Subcutaneous abdominal adipose tissue (tissue), 5 donors: ENCODE measurements at regions not wholly inside any gene's neighbourhood (a gene's known extent, or its start where the extent isn't known, plus 50 kb on each side); places are given as distances from the start of the nearest gene placed in this dataset.
"Not testable (repeated sequence)": the region's sequence is repeated elsewhere in the genome, so short reads cannot be mapped to it uniquely, and the experiment has no call there.

ENCODE experiments used
- H3K27ac ChIP-seq: one replicate; pipeline ENCODE4 v1.7.0; 2013; ENCODE audit warnings: low read depth, mild to moderate bottlenecking, inconsistent platforms, low read length, moderate library complexity
- H3K27me3 ChIP-seq, 5 donors: one replicate each; pipeline ENCODE4 v1.7.0; 2013; ENCODE audit warnings: low read length in 5 of 5, inconsistent platforms in 1 of 5; ENCODE audit not compliant: control insufficient read depth in 5 of 5, insufficient read depth in 4 of 5
- H3K36me3 ChIP-seq, 5 donors: one replicate each; pipeline ENCODE4 v1.7.0; 2013; ENCODE audit warnings: low read length in 5 of 5; ENCODE audit not compliant: control insufficient read depth in 5 of 5, insufficient read depth in 5 of 5
- H3K4me1 ChIP-seq, 5 donors: one replicate each; pipeline ENCODE4 v1.7.0; 2013; ENCODE audit warnings: low read length in 5 of 5, mild to moderate bottlenecking in 3 of 5, moderate library complexity in 1 of 5; ENCODE audit not compliant: control insufficient read depth in 5 of 5, insufficient read depth in 5 of 5
- H3K4me3 ChIP-seq, 5 donors: one replicate each; pipeline ENCODE4 v1.7.0; 2013; ENCODE audit warnings: low read length in 5 of 5, low read depth in 1 of 5
- H3K9ac ChIP-seq, 5 donors: one replicate each; pipeline ENCODE4 v1.7.0; 2013; ENCODE audit warnings: low read length in 5 of 5, mild to moderate bottlenecking in 4 of 5, moderate library complexity in 3 of 5
- H3K9me3 ChIP-seq, 5 donors: one replicate each; pipeline ENCODE4 v1.7.0; 2013; ENCODE audit warnings: low read length in 5 of 5; ENCODE audit not compliant: control insufficient read depth in 5 of 5
- donor health status: healthy.
- donor health status: healthy.
- donor health status: healthy.
- donor health status: healthy.
- donor health status: healthy.

DNA sequence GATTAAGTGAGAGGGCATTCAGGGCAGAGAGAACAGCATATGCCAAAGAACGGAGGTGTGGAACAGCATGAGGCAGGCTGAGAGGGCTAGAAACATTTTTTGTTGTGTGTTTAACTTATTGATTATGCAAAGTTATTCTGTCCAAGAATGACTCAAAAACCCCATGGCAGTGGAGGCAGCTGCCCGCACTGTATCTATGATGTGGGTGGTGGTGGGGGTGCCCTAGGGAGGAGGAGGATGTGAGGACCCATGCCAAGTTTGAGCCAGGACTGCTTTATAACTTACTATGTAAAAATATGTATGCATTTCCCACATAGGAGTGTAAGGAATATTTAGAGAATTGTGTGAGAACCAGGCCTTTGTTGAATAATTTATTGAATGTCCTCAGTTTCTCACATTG is 85.4 kb upstream of the GNAZ start:
- no peak overlapping the region for H3K9ac ChIP-seq
- peaks cover 2 to 19% (median 12%) of the 10 kb centered on the region in 5 donors for H3K9me3 ChIP-seq
- no peak overlapping the region for H3K27ac ChIP-seq
- no peaks in the 10 kb centered on the region for H3K4me1 ChIP-seq
- no peak overlapping the region for H3K4me3 ChIP-seq
- H3K27me3 ChIP-seq, result peaks cover 0 to 7% (median 3%) of the 10 kb centered on the region in 5 donors
- no peaks in the 10 kb centered on the region for H3K36me3 ChIP-seq

DNA sequence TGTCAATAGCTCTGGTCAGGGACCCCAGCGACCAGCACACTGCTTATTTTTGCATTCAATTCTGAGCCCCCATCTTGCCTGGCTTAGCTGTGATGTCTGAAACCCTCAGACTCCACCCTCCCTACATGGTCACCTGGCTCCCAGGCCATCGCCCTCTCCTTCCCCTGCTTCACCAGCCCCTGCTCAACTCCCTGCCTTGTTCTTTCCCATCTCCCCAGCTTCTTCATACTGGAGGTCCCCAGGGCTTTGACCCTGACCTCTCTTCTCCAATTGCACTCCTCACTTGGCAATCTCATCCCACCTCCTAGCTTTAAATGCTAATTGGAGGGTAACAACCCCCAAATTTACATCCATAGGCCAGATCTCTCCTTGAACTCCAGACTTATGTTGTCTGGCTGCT is 84.3 kb upstream of the GNAZ start:
- no peak overlapping the region for H3K27ac ChIP-seq
- H3K36me3 ChIP-seq, result no peaks in the 10 kb centered on the region
- no peaks in the 10 kb centered on the region for H3K4me1 ChIP-seq
- peaks cover 2 to 9% (median 3%) of the 10 kb centered on the region in 5 donors for H3K9me3 ChIP-seq
- H3K27me3 ChIP-seq, result peaks cover 0 to 7% (median 3%) of the 10 kb centered on the region in 5 donors
- H3K4me3 ChIP-seq, result no peak overlapping the region
- no peak overlapping the region for H3K9ac ChIP-seq

DNA sequence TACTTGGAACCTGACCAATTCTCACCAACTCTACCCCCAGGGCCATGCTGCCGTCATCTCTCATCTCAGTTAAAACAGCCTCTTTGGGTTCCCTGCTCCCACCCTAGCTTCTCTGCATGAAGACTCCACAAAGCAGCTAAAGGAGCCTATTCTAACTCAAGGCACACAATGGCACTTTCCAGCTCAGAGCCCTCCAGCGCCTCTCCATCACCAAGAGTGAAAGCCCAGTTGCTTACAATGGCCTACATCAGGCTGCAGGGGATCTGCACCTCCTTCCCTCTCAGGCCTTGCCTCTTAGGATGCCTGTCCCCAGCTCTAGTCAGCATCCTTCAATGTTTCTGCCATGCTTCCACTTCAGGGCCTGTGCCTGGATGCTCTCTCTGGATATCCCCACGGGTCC is 83.7 kb upstream of the GNAZ start:
- Histone ChIP-seq H3K9ac (no peak overlapping the region), H3K9me3 (peaks cover 0 to 7% (median 3%) of the 10 kb centered on the region in 5 donors), H3K27ac (no peak overlapping the region), H3K4me1 (no peaks in the 10 kb centered on the region), H3K36me3 (no peaks in the 10 kb centered on the region), H3K4me3 (no peak overlapping the region), H3K27me3 (peaks cover 0 to 7% (median 3%) of the 10 kb centered on the region in 5 donors)

DNA sequence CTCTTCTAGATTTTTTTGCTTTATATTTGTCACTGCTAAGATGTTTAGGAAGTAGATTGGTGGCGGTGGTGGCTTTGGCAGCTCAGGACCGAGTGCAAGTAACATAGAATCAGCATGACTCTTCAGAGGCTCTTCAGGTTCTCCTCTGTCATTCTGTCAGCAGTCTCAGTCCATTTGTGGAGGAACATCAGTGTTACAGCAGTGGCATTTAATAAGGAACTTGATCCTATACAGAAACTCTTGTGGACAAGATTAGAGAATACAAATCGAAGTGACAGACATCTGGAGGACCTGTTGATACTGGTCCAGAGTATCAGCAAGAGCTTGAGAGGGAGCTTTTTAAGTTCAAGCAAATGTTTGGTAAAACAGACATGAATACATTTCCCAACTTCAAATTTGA is 82.2 kb upstream of the GNAZ start:
- no peak overlapping the region for H3K9ac ChIP-seq
- no peak overlapping the region for H3K4me3 ChIP-seq
- H3K9me3 ChIP-seq, result no peaks in the 10 kb centered on the region
- H3K36me3 ChIP-seq, result no peaks in the 10 kb centered on the region
- no peaks in the 10 kb centered on the region for H3K4me1 ChIP-seq
- H3K27ac ChIP-seq, result no peak overlapping the region
- H3K27me3 ChIP-seq, result peaks cover 0 to 7% (median 4%) of the 10 kb centered on the region in 5 donors

DNA sequence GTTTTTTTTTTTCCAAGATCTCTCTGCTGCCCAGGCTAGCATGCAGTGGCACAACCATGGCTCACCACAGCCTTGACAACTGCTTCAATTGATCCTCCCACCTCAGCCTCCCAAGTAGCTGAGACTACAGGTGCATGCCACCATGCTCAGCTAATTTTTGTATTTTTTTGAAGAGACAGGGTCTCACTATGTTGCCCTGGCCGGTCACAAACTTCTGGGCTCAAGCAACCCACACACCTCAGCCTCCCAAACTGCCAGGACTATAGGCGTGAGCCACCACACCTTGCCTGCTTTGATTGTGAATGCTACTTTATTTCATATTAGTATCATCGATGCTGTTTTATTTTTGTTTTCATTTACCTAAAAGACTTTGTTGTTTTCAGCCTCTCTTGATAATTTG is 81.5 kb upstream of the GNAZ start:
- no peak overlapping the region for H3K27ac ChIP-seq
- no peaks in the 10 kb centered on the region for H3K9me3 ChIP-seq
- H3K4me1 ChIP-seq, result no peaks in the 10 kb centered on the region
- H3K4me3 ChIP-seq, result no peak overlapping the region
- H3K9ac ChIP-seq, result no peak overlapping the region
- H3K36me3 ChIP-seq, result no peaks in the 10 kb centered on the region
- peaks cover 0 to 7% (median 5%) of the 10 kb centered on the region in 5 donors for H3K27me3 ChIP-seq

DNA sequence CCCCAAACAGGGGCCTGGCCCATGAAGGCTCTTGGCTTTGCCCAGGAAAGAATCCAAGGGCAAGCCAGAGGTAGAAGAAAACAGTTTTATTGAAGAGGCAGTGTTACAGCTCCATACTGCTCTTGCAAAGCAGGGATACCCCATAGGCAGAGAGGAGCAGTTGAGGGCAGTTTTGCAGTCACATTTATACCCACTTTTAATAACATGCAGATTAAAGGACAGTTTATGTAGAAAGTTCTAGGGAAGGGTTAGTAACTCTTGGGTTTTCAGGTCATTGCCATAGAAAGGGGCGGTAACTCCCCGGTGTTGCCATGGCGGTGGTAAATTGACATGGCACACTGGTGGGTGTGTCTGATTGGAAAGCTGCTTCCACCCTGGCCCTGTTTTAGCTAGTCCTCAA is 80.5 kb upstream of the GNAZ start:
- no peaks in the 10 kb centered on the region for H3K4me1 ChIP-seq

DNA sequence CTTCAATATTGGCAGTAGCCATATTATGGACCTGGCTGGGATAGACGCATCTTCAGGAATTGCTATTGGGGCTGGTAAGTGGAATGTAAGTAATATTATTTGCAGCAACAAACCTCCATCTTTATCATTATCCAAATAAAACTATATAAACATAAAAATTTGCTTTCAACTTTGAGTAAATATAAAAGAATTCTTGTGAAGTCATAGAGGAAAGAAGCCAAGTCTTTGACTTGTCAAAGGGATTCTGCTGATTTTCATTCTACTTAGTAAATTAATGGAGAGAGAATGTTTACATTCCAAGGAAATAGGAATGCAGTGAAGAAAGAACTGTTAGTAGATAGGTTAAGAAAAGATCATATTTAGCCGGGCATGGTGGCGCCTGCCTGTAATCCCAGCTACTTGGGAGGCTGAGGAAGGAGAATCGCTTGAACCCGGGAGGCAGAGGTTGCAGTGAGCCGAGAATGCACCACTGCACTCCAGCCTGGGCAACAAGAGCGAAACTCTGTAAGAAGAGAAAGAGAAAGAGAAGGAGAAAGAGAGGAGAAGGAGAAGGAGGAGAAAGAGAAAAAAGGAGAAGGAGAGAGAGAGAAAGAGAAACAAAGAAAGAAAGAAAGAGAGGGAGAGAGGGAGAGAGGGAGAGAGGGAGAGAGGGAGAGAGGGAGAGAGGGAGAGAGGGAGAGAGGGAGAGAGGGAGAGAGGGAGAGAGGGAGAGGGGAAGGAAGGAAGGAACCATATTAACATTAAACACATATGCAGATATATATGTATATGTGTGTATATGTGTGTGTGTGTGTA is 79.4 kb upstream of the GNAZ start:
- not testable (repeated sequence) for H3K4me3 ChIP-seq, H3K27me3 ChIP-seq, H3K9ac ChIP-seq, H3K4me1 ChIP-seq, H3K36me3 ChIP-seq, H3K27ac ChIP-seq, H3K9me3 ChIP-seq

More for the DNA sequence above, 80.5 kb upstream of the GNAZ start:
- Histone ChIP-seq H3K27ac (no peak overlapping the region), H3K9ac (no peak overlapping the region), H3K36me3 (no peaks in the 10 kb centered on the region), H3K9me3 (no peaks in the 10 kb centered on the region), H3K27me3 (peaks cover 0 to 7% (median 5%) of the 10 kb centered on the region in 5 donors), H3K4me3 (no peak overlapping the region)

DNA sequence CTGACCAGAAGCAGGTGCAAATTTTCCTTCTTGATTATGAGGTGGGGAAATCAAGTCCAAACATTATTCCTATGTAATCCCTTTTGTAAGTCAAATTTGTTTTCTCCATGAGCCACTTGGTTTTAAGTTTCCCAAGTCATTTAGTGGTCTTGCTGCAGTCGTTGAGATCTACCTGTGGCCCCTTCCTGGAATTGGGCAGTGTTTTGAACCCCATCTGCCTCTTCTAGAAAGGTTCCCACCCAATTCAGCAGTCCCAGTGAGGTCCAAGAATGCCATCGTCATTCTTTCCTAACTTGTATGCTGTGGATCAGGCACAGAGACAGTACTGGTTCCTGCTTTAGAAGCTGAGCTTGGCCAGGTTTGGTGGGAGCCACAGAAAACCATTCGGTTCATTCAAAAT is 77.8 kb upstream of the GNAZ start:
- H3K9me3 ChIP-seq, result peaks cover 2 to 11% (median 9%) of the 10 kb centered on the region in 5 donors
- H3K36me3 ChIP-seq, result no peaks in the 10 kb centered on the region
- no peak overlapping the region for H3K27ac ChIP-seq
- no peak overlapping the region for H3K9ac ChIP-seq
- no peaks in the 10 kb centered on the region for H3K4me1 ChIP-seq
- peaks cover 0 to 6% (median 0%) of the 10 kb centered on the region in 5 donors for H3K27me3 ChIP-seq
- H3K4me3 ChIP-seq, result no peak overlapping the region

DNA sequence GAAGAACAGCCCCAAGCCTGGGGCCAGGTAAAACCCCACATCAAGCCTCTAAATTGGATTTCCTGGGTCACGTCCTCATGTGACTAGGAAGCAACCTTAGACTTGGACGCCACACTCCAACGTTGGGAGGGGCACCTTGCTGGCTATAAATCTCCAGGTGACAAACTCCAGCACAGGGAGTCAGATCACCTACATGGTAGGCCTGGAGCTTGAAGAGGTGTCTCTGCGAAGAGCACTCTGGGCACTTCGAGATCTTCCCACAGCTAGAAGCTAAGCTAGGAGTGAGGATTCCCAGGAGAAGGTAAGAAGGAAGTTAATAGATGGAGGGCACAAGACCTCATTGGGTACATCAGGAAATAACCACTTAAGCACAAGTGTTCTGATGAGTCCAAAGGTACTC is 77.1 kb upstream of the GNAZ start:
- no peaks in the 10 kb centered on the region for H3K36me3 ChIP-seq
- peaks cover 10 to 18% (median 12%) of the 10 kb centered on the region in 5 donors for H3K9me3 ChIP-seq
- H3K9ac ChIP-seq, result no peak overlapping the region
- no peak overlapping the region for H3K27ac ChIP-seq
- no peak overlapping the region for H3K4me3 ChIP-seq
- peaks cover 0 to 6% (median 0%) of the 10 kb centered on the region in 5 donors for H3K27me3 ChIP-seq
- no peaks in the 10 kb centered on the region for H3K4me1 ChIP-seq

DNA sequence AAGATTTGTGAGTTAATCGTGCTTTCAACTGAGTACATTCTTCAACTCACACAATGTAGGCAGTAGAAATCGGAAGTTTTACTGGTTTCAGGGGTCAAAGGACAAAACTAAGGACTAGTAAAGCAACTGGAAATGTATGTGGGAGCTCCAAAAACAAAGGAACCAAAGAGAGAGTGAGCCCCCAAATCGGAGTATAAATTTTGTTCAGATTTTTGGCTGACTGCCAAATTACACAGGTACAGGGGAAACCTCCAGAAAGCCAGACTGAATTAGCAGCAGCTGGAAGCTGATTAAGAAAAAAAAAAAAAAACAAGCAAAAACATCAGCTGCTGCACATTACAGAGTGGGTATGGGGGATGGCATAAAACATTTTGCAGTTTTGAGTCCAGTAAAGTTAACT is 75.2 kb upstream of the GNAZ start:
- peaks cover 11 to 19% (median 14%) of the 10 kb centered on the region in 5 donors for H3K9me3 ChIP-seq

More for the DNA sequence above, 75.2 kb upstream of the GNAZ start:
- Histone ChIP-seq H3K4me3 (no peak overlapping the region), H3K27ac (no peak overlapping the region), H3K9ac (no peak overlapping the region), H3K36me3 (no peaks in the 10 kb centered on the region), H3K4me1 (no peaks in the 10 kb centered on the region), H3K27me3 (peaks cover 0 to 6% (median 0%) of the 10 kb centered on the region in 5 donors)
